ENCODE measurements at regions not wholly inside any gene's neighbourhood (a gene's known extent, or its start where the extent isn't known, plus 50 kb on each side); places are given as distances from the start of the nearest gene placed in this dataset.

- H3K9me3 Mint-ChIP-seq: peaks cover 5% of the 10 kb centered on the region
- TF ChIP-seq CTCF (conservative IDR thresholded peaks at IDR 0.05): no peak
- no peak overlapping the region for H3K27ac Mint-ChIP-seq
- no peak overlapping the region for H3K4me3 Mint-ChIP-seq
- DNase-seq (ENCODE audit: extremely low spot score, unreplicated experiment): no peak
- H3K4me1 Mint-ChIP-seq (ENCODE audit: unreplicated experiment): peaks cover 19% of the 10 kb centered on the region
- H3K27me3 Mint-ChIP-seq: peaks cover 36% of the 10 kb centered on the region
- H3K36me3 Mint-ChIP-seq: no peaks in the 10 kb centered on the region
Measured at GRCh38 chr1:54497338-54497737, 50.7 kb upstream of the ACOT11 start.

- no peaks in the 10 kb centered on the region for H3K36me3 Mint-ChIP-seq
- peaks cover 17% of the 10 kb centered on the region for H3K4me1 Mint-ChIP-seq (ENCODE audit: unreplicated experiment)
- peaks cover 28% of the 10 kb centered on the region for H3K27me3 Mint-ChIP-seq
- H3K9me3 Mint-ChIP-seq: peaks cover 5% of the 10 kb centered on the region
- no peak overlapping the region for H3K27ac Mint-ChIP-seq
- H3K4me3 Mint-ChIP-seq: no peak overlapping the region
- no peak for TF ChIP-seq CTCF (conservative IDR thresholded peaks at IDR 0.05)
- DNase-seq (ENCODE audit: extremely low spot score, unreplicated experiment): no peak
Measured at GRCh38 chr1:54495954-54496353, 52.1 kb upstream of the ACOT11 start.

- no peak overlapping the region for H3K27ac Mint-ChIP-seq
- H3K4me3 Mint-ChIP-seq: no peak overlapping the region
- H3K4me1 Mint-ChIP-seq (ENCODE audit: unreplicated experiment): peaks cover 19% of the 10 kb centered on the region
- TF ChIP-seq CTCF (conservative IDR thresholded peaks at IDR 0.05): no peak
- peaks cover 5% of the 10 kb centered on the region for H3K9me3 Mint-ChIP-seq
- H3K36me3 Mint-ChIP-seq: no peaks in the 10 kb centered on the region
- peaks cover 18% of the 10 kb centered on the region for H3K27me3 Mint-ChIP-seq
- DNase-seq (ENCODE audit: extremely low spot score, unreplicated experiment): no peak
Measured at GRCh38 chr1:54493608-54494007, 54.4 kb upstream of the ACOT11 start.

- H3K36me3 Mint-ChIP-seq: no peaks in the 10 kb centered on the region
- TF ChIP-seq CTCF (conservative IDR thresholded peaks at IDR 0.05): no peak
- no peaks in the 10 kb centered on the region for H3K9me3 Mint-ChIP-seq
- H3K4me1 Mint-ChIP-seq (ENCODE audit: unreplicated experiment): peaks cover 33% of the 10 kb centered on the region
- no peaks in the 10 kb centered on the region for H3K27me3 Mint-ChIP-seq
- no peak overlapping the region for H3K27ac Mint-ChIP-seq
- no peak for DNase-seq (ENCODE audit: extremely low spot score, unreplicated experiment)
- peak overlapping the region; percentile 95 for H3K4me3 Mint-ChIP-seq
Measured at GRCh38 chr1:54490361-54491248, 57.4 kb upstream of the ACOT11 start.

GRCh38 chr1:54489627-54490250 is 58.3 kb upstream of the ACOT11 start:
- H3K36me3 Mint-ChIP-seq: no peaks in the 10 kb centered on the region
- no peak for DNase-seq (ENCODE audit: extremely low spot score, unreplicated experiment)
- H3K9me3 Mint-ChIP-seq: no peaks in the 10 kb centered on the region
- H3K4me1 Mint-ChIP-seq (ENCODE audit: unreplicated experiment): peaks cover 40% of the 10 kb centered on the region
- TF ChIP-seq CTCF (conservative IDR thresholded peaks at IDR 0.05): peak; percentile 48
- no peaks in the 10 kb centered on the region for H3K27me3 Mint-ChIP-seq
- peak overlapping the region; percentile 95 for H3K4me3 Mint-ChIP-seq
- peak overlapping the region; percentile 95 for H3K27ac Mint-ChIP-seq
